Nucleus accumbens (tissue), 56 donors: ENCODE measurements at regions not wholly inside any gene's neighbourhood (a gene's known extent, or its start where the extent isn't known, plus 50 kb on each side); places are given as distances from the start of the nearest gene placed in this dataset.

ENCODE experiments used
- DNase-seq, 56 donors: peaks; one replicate each; lab custom pipeline; 2025; lab: John Stamatoyannopoulos, UW

- DNase-seq, result no peak
Observed at GRCh38 chr4:25527034-25527433, 128.6 kb upstream of the SLC34A2 start.

GRCh38 chr4:25528391-25528790 lies 127.3 kb upstream of the SLC34A2 start:
- no peak for DNase-seq

GRCh38 chr4:25531272-25531671 lies 124.4 kb upstream of the SLC34A2 start:
- DNase-seq, result no peak

- DNase-seq, result no peak
Observed at GRCh38 chr4:25532591-25532990, 123.1 kb upstream of the SLC34A2 start.

- no peak for DNase-seq
Observed at GRCh38 chr4:25533256-25533655, 122.4 kb upstream of the SLC34A2 start.

- peak in 1 of 56 donors; percentile 2 for DNase-seq
Observed at GRCh38 chr4:25535278-25535677, 120.4 kb upstream of the SLC34A2 start.

- DNase-seq, result no peak
Observed at GRCh38 chr4:25535701-25536473, 119.8 kb upstream of the SLC34A2 start.

- no peak for DNase-seq
Observed at GRCh38 chr4:25536564-25537320, 118.9 kb upstream of the SLC34A2 start.

- DNase-seq, result no peak
Observed at GRCh38 chr4:25538430-25538829, 117.2 kb upstream of the SLC34A2 start.

GRCh38 chr4:25539241-25539640 lies 116.4 kb upstream of the SLC34A2 start:
- DNase-seq, result no peak

- no peak for DNase-seq
Observed at GRCh38 chr4:25540734-25541133, 114.9 kb upstream of the SLC34A2 start.

- DNase-seq, result no peak
Observed at GRCh38 chr4:25547343-25547742, 108.3 kb upstream of the SLC34A2 start.

GRCh38 chr4:25549413-25549812 lies 106.2 kb upstream of the SLC34A2 start:
- no peak for DNase-seq

GRCh38 chr4:25550376-25551030 lies 105.1 kb upstream of the SLC34A2 start:
- no peak for DNase-seq

GRCh38 chr4:25551605-25552004 lies 104.0 kb upstream of the SLC34A2 start:
- no peak for DNase-seq

- peak in 37 of 56 donors; percentile 1 to 63 (median 17) for DNase-seq
Observed at GRCh38 chr4:25552580-25553271, 102.9 kb upstream of the SLC34A2 start.

GRCh38 chr4:25559508-25559907 lies 96.1 kb upstream of the SLC34A2 start:
- no peak for DNase-seq

GRCh38 chr4:25560605-25561004 lies 95.0 kb upstream of the SLC34A2 start:
- no peak for DNase-seq

- DNase-seq, result no peak
Observed at GRCh38 chr4:25563071-25563564, 92.5 kb upstream of the SLC34A2 start.

- DNase-seq, result no peak
Observed at GRCh38 chr4:25564836-25565235, 90.8 kb upstream of the SLC34A2 start.

- DNase-seq, result no peak
Observed at GRCh38 chr4:25567253-25567652, 88.4 kb upstream of the SLC34A2 start.
